K562 (cell line): ENCODE measurements at regions not wholly inside any gene's neighbourhood (a gene's known extent, or its start where the extent isn't known, plus 50 kb on each side); places are given as distances from the start of the nearest gene placed in this dataset.
A peak's percentile ranks its signal among the peaks of the same experiment; 100 is the strongest.

Experiments
- ATF1 ChIP-seq, 2 experiments: fragments of 450-650 bp in 1 of 2; IDR thresholded peaks; 2 replicates each; pipeline ENCODE4 v1.6.1; 2016; ENCODE audit warnings: missing compliant biosample characterization in 1 of 2, missing genetic modification characterization in 1 of 2
- BRD9 ChIP-seq: fragments of 450-650 bp; IDR thresholded peaks from 2 replicates; pipeline ENCODE4 v1.6.1; 2018; ENCODE audit warnings: low read depth; ENCODE audit not compliant: partially characterized antibody
- FUS ChIP-seq: fragments of 200-400 bp; formaldehyde crosslinking; optimal IDR thresholded peaks from 2 replicates; pipeline ENCODE3; 2017; ENCODE audit warnings: low read depth, low read length
- IRF9 ChIP-seq: fragments of 450-650 bp; IDR thresholded peaks from 2 replicates; pipeline ENCODE4 v1.6.1; 2016; ENCODE audit warnings: missing biosample characterization, missing genetic modification characterization
- MLLT1 ChIP-seq, 2 experiments: fragments of 450-650 bp; IDR thresholded peaks; 2 replicates each; pipeline ENCODE4 v1.6.1; 2016
- MTA3 ChIP-seq: fragments of 450-650 bp; formaldehyde crosslinking; IDR thresholded peaks from 2 replicates; pipeline ENCODE4 v1.6.1; 2017; ENCODE audit warnings: mild to moderate bottlenecking, borderline replicate concordance
- PYGO2 ChIP-seq: fragments of 450-650 bp; IDR thresholded peaks from 2 replicates; pipeline ENCODE4 v1.6.1; 2016; ENCODE audit warnings: mild to moderate bottlenecking, missing genetic modification characterization, moderate library complexity, missing compliant biosample characterization
- THRAP3 ChIP-seq: fragments of 450-650 bp; IDR thresholded peaks from 2 replicates; pipeline ENCODE4 v1.6.1; 2016; ENCODE audit warnings: mild to moderate bottlenecking, inconsistent platforms, borderline replicate concordance
- ZBTB11 ChIP-seq, 3 experiments: fragments of 200-800 bp in 1 of 3; fragments of 250-450 bp in 1 of 3; fragments of 450-650 bp in 1 of 3; sonication (Bioruptor Pico) in 1 of 3; sonication (Bioruptor generic) in 1 of 3; formaldehyde crosslinking in 1 of 3; IDR thresholded peaks; 2 replicates each; pipeline versions ENCODE4 v1.6.1 to v1.8.0; 2016 to 2022; ENCODE audit warnings: mild to moderate bottlenecking in 2 of 3, missing genetic modification characterization in 2 of 3, missing compliant biosample characterization in 1 of 3, moderate library complexity in 1 of 3
- ZC3H8 ChIP-seq: fragments of 450-650 bp; IDR thresholded peaks from 2 replicates; pipeline ENCODE4 v1.6.1; 2017
- ZNF511 ChIP-seq: sonication (generic); formaldehyde crosslinking; IDR thresholded peaks from 2 replicates; pipeline ENCODE4 v1.8.0; 2022; ENCODE audit warnings: mild to moderate bottlenecking, missing genetic modification reagents

GRCh38 chr1:181152892-181153633 lies 64.6 kb downstream of the IER5 start (continued):
- TF ChIP-seq MLLT1 (IDR thresholded peaks at IDR 0.05) (peak in 1 of 2 experiments; percentile 83; a peak in 1 of 4 replicates), BRD9 (peak; percentile 41), IRF9 (no peak), ZC3H8 (no peak), MTA3 (peak; percentile 97), THRAP3 (no peak), ATF1 (CRISPR knock-in tag; IDR thresholded peaks at IDR 0.05) (no peak), ATF1 (tag; IDR thresholded peaks at IDR 0.05) (peak; percentile 80), ZBTB11 (CRISPR knock-in tag; IDR thresholded peaks at IDR 0.05) (peak in 1 of 3 experiments; percentile 76; a peak in 2 of 6 replicates), PYGO2 (tag) (peak; percentile 81), ZNF511 (CRISPR knock-in tag) (0 out of 2 replicates have a peak, but pooled peaks have one; percentile 43), FUS (no peak)
